ENCODE measurements at regions not wholly inside any gene's neighbourhood (a gene's known extent, or its start where the extent isn't known, plus 50 kb on each side); places are given as distances from the start of the nearest gene placed in this dataset.

DNA sequence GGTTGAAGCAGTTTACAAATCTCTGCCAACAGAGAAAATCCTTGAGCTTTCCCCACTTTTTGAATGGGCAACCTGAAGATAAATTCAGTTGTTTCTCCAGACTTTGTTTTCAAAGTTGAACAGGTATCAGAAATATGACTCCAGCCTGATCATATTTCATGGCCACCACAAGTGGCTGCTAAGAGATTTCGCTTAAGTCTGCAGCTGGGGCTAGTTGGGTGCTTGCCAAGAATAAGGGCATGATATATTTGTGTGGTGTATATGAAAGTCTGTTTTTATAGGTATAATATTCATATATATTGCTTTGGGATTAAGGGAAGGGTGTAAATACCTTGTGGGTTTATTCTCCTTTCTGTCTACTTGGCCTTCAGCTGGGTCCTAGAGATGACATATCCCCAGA is 168.4 kb upstream of the GDNF start:
- H3K27me3 ChIP-seq (ENCODE audit: low read depth) = no peaks in the 10 kb centered on the region
- H3K36me3 ChIP-seq = no peaks in the 10 kb centered on the region
- DNase-seq = no peak
- intact Hi-C loops (cut with DNase I) = no loop called here
- ATAC-seq = no peak
- no peak overlapping the region for H3K27ac ChIP-seq
- no peaks in the 10 kb centered on the region for H3K9me3 ChIP-seq
- no peak overlapping the region for H3K4me3 ChIP-seq
- no peaks in the 10 kb centered on the region for H3K4me1 ChIP-seq
- TF ChIP-seq, protein P1, sequence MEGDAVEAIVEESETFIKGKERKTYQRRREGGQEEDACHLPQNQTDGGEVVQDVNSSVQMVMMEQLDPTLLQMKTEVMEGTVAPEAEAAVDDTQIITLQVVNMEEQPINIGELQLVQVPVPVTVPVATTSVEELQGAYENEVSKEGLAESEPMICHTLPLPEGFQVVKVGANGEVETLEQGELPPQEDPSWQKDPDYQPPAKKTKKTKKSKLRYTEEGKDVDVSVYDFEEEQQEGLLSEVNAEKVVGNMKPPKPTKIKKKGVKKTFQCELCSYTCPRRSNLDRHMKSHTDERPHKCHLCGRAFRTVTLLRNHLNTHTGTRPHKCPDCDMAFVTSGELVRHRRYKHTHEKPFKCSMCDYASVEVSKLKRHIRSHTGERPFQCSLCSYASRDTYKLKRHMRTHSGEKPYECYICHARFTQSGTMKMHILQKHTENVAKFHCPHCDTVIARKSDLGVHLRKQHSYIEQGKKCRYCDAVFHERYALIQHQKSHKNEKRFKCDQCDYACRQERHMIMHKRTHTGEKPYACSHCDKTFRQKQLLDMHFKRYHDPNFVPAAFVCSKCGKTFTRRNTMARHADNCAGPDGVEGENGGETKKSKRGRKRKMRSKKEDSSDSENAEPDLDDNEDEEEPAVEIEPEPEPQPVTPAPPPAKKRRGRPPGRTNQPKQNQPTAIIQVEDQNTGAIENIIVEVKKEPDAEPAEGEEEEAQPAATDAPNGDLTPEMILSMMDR (IDR thresholded peaks at IDR 0.05) = no peak

DNA sequence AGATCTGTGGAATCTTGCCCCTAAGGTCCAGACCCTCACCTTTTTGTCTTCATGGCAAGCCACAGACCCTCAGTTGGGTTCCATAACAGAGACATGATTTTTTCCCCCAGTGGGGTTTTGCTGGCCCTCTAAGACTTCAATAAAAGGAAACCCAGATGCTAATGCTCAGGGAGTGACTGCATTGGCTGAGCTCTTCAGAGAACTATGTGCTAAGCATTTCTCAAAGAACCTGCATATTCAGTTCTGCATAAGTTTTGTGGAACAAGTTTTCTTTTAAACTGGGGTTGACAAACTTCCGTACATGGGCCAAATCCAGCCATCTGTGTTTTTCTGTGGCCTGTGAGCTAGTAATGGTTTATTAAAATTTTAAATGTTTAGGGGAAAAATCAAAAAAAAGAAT is 159.8 kb upstream of the GDNF start:
- no peaks in the 10 kb centered on the region for H3K4me1 ChIP-seq
- intact Hi-C loops (cut with DNase I) = no loop called here
- no peaks in the 10 kb centered on the region for H3K27me3 ChIP-seq (ENCODE audit: low read depth)
- no peak overlapping the region for H3K4me3 ChIP-seq
- H3K27ac ChIP-seq = no peak overlapping the region
- no peak for DNase-seq
- TF ChIP-seq, protein P1 (IDR thresholded peaks at IDR 0.05) = no peak
- no peak for ATAC-seq
- H3K9me3 ChIP-seq = no peaks in the 10 kb centered on the region
- no peaks in the 10 kb centered on the region for H3K36me3 ChIP-seq

DNA sequence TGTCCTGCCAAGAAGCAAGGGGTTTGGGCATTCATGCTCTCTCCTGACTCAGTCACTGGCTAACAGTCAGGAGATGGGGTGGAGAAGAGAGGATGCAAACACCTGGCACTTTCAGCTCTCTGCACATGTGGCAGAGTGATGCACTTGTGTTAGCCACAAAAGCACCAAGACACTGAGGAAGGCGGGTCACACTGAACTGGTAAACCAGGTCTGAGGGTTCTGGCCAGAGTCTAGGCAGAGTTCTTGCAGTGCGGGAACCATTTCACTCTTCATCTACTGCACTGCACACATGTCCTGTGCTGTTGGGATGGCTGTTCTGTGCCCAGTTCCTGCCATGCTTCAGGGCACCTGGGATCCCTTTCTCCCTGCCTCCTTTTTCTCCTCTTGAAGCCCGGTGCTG is 157.1 kb upstream of the GDNF start:
- Histone ChIP-seq H3K4me3 (no peak overlapping the region), H3K36me3 (no peaks in the 10 kb centered on the region), H3K9me3 (no peaks in the 10 kb centered on the region), H3K27me3 (ENCODE audit: low read depth) (no peaks in the 10 kb centered on the region), H3K4me1 (no peaks in the 10 kb centered on the region), H3K27ac (no peak overlapping the region)
- no peak for ATAC-seq
- intact Hi-C loops (cut with DNase I) = no loop called here
- TF ChIP-seq, protein P1 (IDR thresholded peaks at IDR 0.05) = no peak
- DNase-seq = no peak

DNA sequence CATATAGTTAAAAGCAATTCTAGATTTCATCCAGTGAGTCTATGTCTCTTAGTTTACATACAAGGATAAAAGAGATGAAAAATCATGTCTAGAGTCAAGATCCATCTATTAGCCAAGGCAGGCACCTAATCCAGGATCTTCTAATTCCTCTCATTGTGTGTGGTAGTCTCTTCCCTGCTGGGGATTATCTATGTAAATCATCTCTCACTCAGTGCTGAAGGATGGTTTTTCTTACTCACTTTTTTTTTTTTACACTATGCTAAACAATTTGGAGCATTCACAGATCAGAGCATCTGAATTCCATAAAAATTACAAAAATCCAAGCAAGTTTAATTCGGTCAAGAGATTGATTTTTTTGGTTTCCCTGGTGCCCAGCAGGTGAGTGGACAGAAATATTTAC is 154.9 kb upstream of the GDNF start:
- DNase-seq (no peak), ATAC-seq (no peak)
- intact Hi-C loops (cut with DNase I) = no loop called here
- Histone ChIP-seq H3K27ac (no peak overlapping the region), H3K27me3 (ENCODE audit: low read depth) (no peaks in the 10 kb centered on the region), H3K4me1 (no peaks in the 10 kb centered on the region), H3K9me3 (no peaks in the 10 kb centered on the region), H3K36me3 (no peaks in the 10 kb centered on the region), H3K4me3 (no peak overlapping the region)
- TF ChIP-seq, protein P1 (IDR thresholded peaks at IDR 0.05) = no peak

DNA sequence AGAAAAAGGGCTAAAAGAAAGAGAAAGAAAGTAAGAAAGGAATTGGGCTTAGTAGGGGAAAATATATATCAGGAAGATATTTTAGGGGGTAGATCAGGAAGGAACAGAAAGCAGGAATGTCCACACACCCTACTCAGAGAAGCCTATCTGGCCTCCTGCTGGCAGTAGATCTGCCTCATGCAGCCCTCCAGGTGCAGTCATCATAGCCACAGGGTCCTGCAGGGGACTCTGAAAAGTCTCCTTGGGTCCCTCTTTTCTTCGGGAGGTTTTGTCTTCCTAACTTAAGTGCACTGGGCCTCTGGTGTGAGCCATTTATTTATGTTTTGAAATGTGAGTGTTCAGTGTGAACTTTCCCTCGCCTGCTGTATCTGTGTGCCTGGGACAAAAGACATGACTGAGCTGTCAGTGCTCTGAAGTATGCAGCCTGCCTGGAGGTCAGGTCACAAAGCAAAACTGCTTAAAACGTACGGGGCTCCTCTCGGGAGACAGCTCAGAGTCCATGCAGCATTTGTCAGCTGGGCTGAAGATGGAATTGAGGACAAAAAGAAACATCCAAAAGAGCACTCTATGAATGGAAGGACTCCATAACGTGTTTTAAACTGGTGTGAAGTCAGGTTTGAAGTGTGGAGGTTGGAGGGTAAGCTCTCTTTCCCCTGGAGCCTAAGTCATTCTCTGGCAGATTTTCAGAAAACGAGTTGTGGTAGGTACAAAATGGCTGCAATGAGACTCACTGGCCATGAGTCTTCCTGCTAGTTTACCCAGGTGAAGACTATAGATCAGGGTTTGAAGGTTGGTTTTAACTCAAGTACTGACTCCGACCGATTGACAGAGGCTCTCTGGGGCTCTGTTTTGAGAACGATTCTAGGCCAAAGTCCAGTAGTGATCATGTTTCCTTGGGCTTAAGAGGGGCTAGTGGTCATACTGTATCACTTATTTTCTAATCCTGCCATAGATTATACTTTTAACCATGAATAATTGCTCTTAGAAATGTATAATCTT is 151.8 kb upstream of the GDNF start:
- Histone ChIP-seq H3K9me3 (no peaks in the 10 kb centered on the region), H3K36me3 (no peaks in the 10 kb centered on the region), H3K27ac (no peak overlapping the region), H3K4me3 (no peak overlapping the region), H3K27me3 (ENCODE audit: low read depth) (no peaks in the 10 kb centered on the region), H3K4me1 (no peaks in the 10 kb centered on the region)
- ATAC-seq = no peak
- TF ChIP-seq, protein P1 (IDR thresholded peaks at IDR 0.05) = no peak
- intact Hi-C loops (cut with DNase I) = no loop called here
- no peak for DNase-seq
